ENCODE measurements at regions not wholly inside any gene's neighbourhood (a gene's known extent, or its start where the extent isn't known, plus 50 kb on each side); places are given as distances from the start of the nearest gene placed in this dataset.
"Not testable (repeated sequence)": the region's sequence is repeated elsewhere in the genome, so short reads cannot be mapped to it uniquely, and the experiment has no call there.

DNA sequence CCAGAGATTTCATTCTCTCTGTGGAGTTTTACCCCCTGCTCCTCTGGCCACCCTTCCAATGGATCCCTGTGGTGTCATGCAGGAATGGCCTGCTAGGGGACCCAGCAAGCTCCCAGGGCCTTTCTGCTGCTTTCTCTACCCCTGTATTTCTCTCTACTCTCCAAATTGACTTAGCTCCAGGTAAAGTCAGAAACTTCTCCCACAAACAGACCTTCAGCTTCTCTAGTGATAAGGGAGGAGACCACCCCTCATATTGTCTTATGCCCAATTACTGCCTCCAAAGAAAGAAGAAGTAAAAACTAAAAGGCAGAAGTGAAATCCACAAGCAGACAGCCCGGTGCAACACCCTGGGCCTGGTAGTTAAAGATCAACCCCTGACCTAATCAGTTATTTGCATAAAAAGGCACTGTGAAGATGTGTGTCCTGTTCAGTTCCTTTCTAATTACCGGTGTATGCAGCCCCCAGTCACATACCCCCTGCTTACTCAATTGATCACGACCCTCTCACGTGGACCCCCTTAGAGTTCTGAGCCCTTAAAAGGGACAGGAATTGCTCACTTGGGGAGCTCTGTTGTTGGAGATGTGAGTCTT lies 104.7 kb upstream of the EPB41L4A start:
- H3K36me3 Mint-ChIP-seq (ENCODE audit: low read depth); H3K27ac ChIP-seq (ENCODE audit: low read depth, low read length); H3K27me3 Mint-ChIP-seq (ENCODE audit: insufficient read depth); H3K4me1 ChIP-seq (ENCODE audit: control insufficient read depth, insufficient read depth, low read length); H3K4me3 ChIP-seq (ENCODE audit: low read length); H3K36me3 ChIP-seq (ENCODE audit: control insufficient read depth, insufficient read depth, low read length); H3K4me3 Mint-ChIP-seq; H3K4me1 Mint-ChIP-seq; DNase-seq; H3K9ac ChIP-seq (ENCODE audit: extremely low read depth, low read length, poor library complexity, severe bottlenecking); H3K27me3 ChIP-seq (ENCODE audit: control insufficient read depth, insufficient read depth, low read length, poor library complexity, severe bottlenecking); H3K9me3 ChIP-seq (ENCODE audit: control insufficient read depth, low read length): not testable (repeated sequence)
- peaks cover 45% of the 10 kb centered on the region for H3K9me3 Mint-ChIP-seq
- WGBS, 2 experiments (ENCODE audit: insufficient coverage in 1 of 2, insufficient read length in 1 of 2): 90% methylated on average over 2 to 4 of the region's 4 CpGs
- H3K27ac Mint-ChIP-seq: peak overlapping the region; percentile 8

- no peaks in the 10 kb centered on the region for H3K27me3 ChIP-seq (ENCODE audit: control insufficient read depth, insufficient read depth, low read length, poor library complexity, severe bottlenecking)
- no peaks in the 10 kb centered on the region for H3K36me3 ChIP-seq (ENCODE audit: control insufficient read depth, insufficient read depth, low read length)
- H3K4me1 ChIP-seq (ENCODE audit: control insufficient read depth, insufficient read depth, low read length): no peaks in the 10 kb centered on the region
- H3K27me3 Mint-ChIP-seq (ENCODE audit: insufficient read depth): no peaks in the 10 kb centered on the region
- H3K4me3 ChIP-seq (ENCODE audit: low read length): no peak overlapping the region
- H3K27ac ChIP-seq (ENCODE audit: low read depth, low read length): no peak overlapping the region
- H3K27ac Mint-ChIP-seq: no peak overlapping the region
- H3K4me1 Mint-ChIP-seq: peaks cover 8% of the 10 kb centered on the region
- 94% methylated on average over 6 of the region's 6 CpGs; no CpG with 5 or more reads in 1 of the 2 experiments for WGBS, 2 experiments (ENCODE audit: insufficient coverage in 1 of 2, insufficient read length in 1 of 2)
- H3K9me3 ChIP-seq (ENCODE audit: control insufficient read depth, low read length): no peaks in the 10 kb centered on the region
- peaks cover 32% of the 10 kb centered on the region for H3K9me3 Mint-ChIP-seq
- H3K36me3 Mint-ChIP-seq (ENCODE audit: low read depth): peaks cover 2% of the 10 kb centered on the region
- DNase-seq: no peak
- H3K4me3 Mint-ChIP-seq: no peak overlapping the region
- TF ChIP-seq CTCF (conservative IDR thresholded peaks at IDR 0.05): no peak
- H3K9ac ChIP-seq (ENCODE audit: extremely low read depth, low read length, poor library complexity, severe bottlenecking): no peak overlapping the region
Observed at GRCh38 chr5:112525217-112525616, 106.1 kb upstream of the EPB41L4A start.

DNA sequence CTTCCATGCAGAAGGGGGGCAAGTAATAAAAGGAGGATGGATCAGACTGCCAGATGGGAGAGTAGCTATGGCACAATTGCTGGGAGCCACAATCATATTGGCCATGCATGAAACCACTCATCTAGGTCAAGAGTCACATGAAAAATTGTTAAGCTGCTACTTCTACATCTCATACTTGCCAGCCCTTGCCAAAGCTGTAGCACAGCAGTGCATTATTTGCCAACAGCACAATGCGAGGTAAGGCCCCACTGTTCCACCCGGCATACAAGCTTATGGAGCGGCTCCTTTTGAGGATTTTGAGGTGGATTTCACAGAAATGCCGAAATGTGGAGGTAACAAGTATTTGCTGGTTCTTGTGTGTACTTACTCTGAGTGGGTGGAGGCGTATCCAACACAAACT lies 109.9 kb upstream of the EPB41L4A start:
- no peaks in the 10 kb centered on the region for H3K27me3 ChIP-seq (ENCODE audit: control insufficient read depth, insufficient read depth, low read length, poor library complexity, severe bottlenecking)
- no peak for DNase-seq
- no peak overlapping the region for H3K4me3 ChIP-seq (ENCODE audit: low read length)
- H3K27ac Mint-ChIP-seq: no peak overlapping the region
- H3K36me3 Mint-ChIP-seq (ENCODE audit: low read depth): peaks cover 2% of the 10 kb centered on the region
- 94 to 100% methylated on average over 3 to 5 of the region's 5 CpGs for WGBS, 2 experiments (ENCODE audit: insufficient coverage in 1 of 2, insufficient read length in 1 of 2)
- H3K36me3 ChIP-seq (ENCODE audit: control insufficient read depth, insufficient read depth, low read length): no peaks in the 10 kb centered on the region
- no peak overlapping the region for H3K27ac ChIP-seq (ENCODE audit: low read depth, low read length)
- peaks cover 16% of the 10 kb centered on the region for H3K4me1 Mint-ChIP-seq
- no peak for TF ChIP-seq CTCF (conservative IDR thresholded peaks at IDR 0.05)
- H3K9ac ChIP-seq (ENCODE audit: extremely low read depth, low read length, poor library complexity, severe bottlenecking): no peak overlapping the region
- H3K4me1 ChIP-seq (ENCODE audit: control insufficient read depth, insufficient read depth, low read length): no peaks in the 10 kb centered on the region
- H3K9me3 ChIP-seq (ENCODE audit: control insufficient read depth, low read length): no peaks in the 10 kb centered on the region
- H3K9me3 Mint-ChIP-seq: peaks cover 17% of the 10 kb centered on the region
- no peak overlapping the region for H3K4me3 Mint-ChIP-seq
- H3K27me3 Mint-ChIP-seq (ENCODE audit: insufficient read depth): no peaks in the 10 kb centered on the region

DNA sequence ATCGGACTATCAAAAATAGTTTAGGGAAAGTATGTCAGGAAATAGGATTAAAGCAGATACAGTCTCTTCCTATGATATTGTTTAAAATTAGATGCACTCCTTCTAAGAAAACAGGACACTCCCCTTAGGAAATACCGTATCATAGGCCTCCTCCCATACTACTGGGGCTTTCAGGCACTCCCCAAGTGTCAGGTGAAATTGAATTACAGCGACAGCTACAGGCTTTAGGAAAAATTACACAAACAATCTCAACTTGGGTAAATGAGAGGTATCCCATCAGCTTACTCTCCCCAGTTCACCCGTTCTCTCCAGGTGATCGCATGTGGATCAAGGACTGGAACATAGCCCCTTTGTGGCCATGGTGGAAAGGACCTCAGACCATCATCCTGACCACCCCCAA lies 110.4 kb upstream of the EPB41L4A start:
- TF ChIP-seq CTCF (conservative IDR thresholded peaks at IDR 0.05): peak; percentile 64
- H3K27ac ChIP-seq (ENCODE audit: low read depth, low read length): no peak overlapping the region
- no peaks in the 10 kb centered on the region for H3K4me1 ChIP-seq (ENCODE audit: control insufficient read depth, insufficient read depth, low read length)
- H3K27me3 Mint-ChIP-seq (ENCODE audit: insufficient read depth): no peaks in the 10 kb centered on the region
- H3K4me1 Mint-ChIP-seq: peaks cover 17% of the 10 kb centered on the region
- no peak overlapping the region for H3K4me3 Mint-ChIP-seq
- no peaks in the 10 kb centered on the region for H3K36me3 ChIP-seq (ENCODE audit: control insufficient read depth, insufficient read depth, low read length)
- H3K9me3 ChIP-seq (ENCODE audit: control insufficient read depth, low read length): no peaks in the 10 kb centered on the region
- peak; percentile 64 for DNase-seq
- H3K9me3 Mint-ChIP-seq: peaks cover 11% of the 10 kb centered on the region
- H3K27ac Mint-ChIP-seq: no peak overlapping the region
- H3K36me3 Mint-ChIP-seq (ENCODE audit: low read depth): peaks cover 2% of the 10 kb centered on the region
- H3K4me3 ChIP-seq (ENCODE audit: low read length): no peak overlapping the region
- H3K9ac ChIP-seq (ENCODE audit: extremely low read depth, low read length, poor library complexity, severe bottlenecking): no peak overlapping the region
- 59 to 100% methylated on average over 1 to 5 of the region's 5 CpGs for WGBS, 2 experiments (ENCODE audit: insufficient coverage in 1 of 2, insufficient read length in 1 of 2)
- no peaks in the 10 kb centered on the region for H3K27me3 ChIP-seq (ENCODE audit: control insufficient read depth, insufficient read depth, low read length, poor library complexity, severe bottlenecking)
